ENCODE measurements at regions not wholly inside any gene's neighbourhood (a gene's known extent, or its start where the extent isn't known, plus 50 kb on each side); places are given as distances from the start of the nearest gene placed in this dataset.

DNA sequence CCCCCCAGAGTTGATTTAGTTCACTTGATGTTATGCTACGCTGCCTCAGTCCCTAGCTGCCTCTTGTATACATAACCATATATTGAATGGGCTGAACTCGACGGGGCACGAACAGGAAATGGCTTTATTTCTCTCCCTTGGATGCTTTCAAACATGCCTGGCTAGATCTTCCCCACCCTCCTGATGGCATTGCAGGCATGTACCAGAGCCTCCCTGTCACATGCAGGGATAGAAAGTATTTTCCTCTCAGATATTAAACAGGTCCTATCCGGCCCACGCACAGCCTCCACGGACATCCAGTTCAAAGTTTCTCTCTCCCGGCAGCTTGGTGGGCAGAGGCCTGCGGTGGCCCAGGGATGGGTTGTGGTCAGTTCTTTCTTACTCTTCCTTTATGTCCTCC is 422.1 kb downstream of the RPS24 start:
- Histone ChIP-seq H3K27ac (replicated peaks; ENCODE audit: low read length) (no peak overlapping the region), H2BK15ac (ENCODE audit: low read length) (no peak overlapping the region), H3K9me3 (replicated peaks in 1 of 2; ENCODE audit: control insufficient read depth in 2 of 2, insufficient read depth in 1 of 2, low read depth in 1 of 2, low read length in 2 of 2) (no peaks in the 10 kb centered on the region), H2BK5ac (ENCODE audit: low read length) (no peak overlapping the region), H3K18ac (ENCODE audit: low read length) (peak overlapping the region; percentile 21), H4K91ac (ENCODE audit: low read depth, low read length, poor library complexity) (no peak overlapping the region), H4K8ac (ENCODE audit: low read depth, low read length) (no peak overlapping the region), H3K36me3 (replicated peaks in 1 of 2; ENCODE audit: control insufficient read depth in 2 of 2, insufficient read depth in 2 of 2, low read length in 2 of 2) (no peaks in the 10 kb centered on the region), H3K4me2 (ENCODE audit: insufficient read depth, low read length, poor library complexity, severe bottlenecking) (no peak overlapping the region), H2BK120ac (ENCODE audit: low read depth, low read length) (no peak overlapping the region), H3K79me1 (ENCODE audit: low read depth, low read length) (no peaks in the 10 kb centered on the region), H2BK12ac (ENCODE audit: low read length) (no peak overlapping the region), H2AK5ac (ENCODE audit: low read depth, low read length) (peak overlapping the region; percentile 33), H3K23ac (ENCODE audit: low read depth, low read length, poor library complexity) (no peak overlapping the region), H3K9ac (ENCODE audit: low read depth, low read length, poor library complexity) (no peak overlapping the region), H3K4me1 (ENCODE audit: control insufficient read depth in 2 of 2, insufficient read depth in 1 of 2, low read depth in 1 of 2, low read length in 2 of 2) (peaks cover 10 to 11% of the 10 kb centered on the region in 2 donors), H3K27me3 (ENCODE audit: control insufficient read depth in 3 of 3, insufficient read depth in 3 of 3, low read depth in 1 of 3, low read length in 3 of 3) (peaks cover 0 to 2% (median 0%) of the 10 kb centered on the region in 3 experiments), H3K4me3 (ENCODE audit: low read length in 2 of 2) (no peak overlapping the region), H3K14ac (ENCODE audit: low read length) (no peak overlapping the region), H2AFZ (ENCODE audit: low read length) (peak overlapping the region; percentile 27), H3K4ac (ENCODE audit: low read length) (no peak overlapping the region)
- no CpG with 5 or more reads among the region's 9 CpGs for WGBS, 2 donors (ENCODE audit: extremely low coverage in 2 of 2, insufficient read length in 2 of 2, insufficient replicate concordance in 1 of 2)
- DNase-seq (ENCODE audit: low spot score): no peak

DNA sequence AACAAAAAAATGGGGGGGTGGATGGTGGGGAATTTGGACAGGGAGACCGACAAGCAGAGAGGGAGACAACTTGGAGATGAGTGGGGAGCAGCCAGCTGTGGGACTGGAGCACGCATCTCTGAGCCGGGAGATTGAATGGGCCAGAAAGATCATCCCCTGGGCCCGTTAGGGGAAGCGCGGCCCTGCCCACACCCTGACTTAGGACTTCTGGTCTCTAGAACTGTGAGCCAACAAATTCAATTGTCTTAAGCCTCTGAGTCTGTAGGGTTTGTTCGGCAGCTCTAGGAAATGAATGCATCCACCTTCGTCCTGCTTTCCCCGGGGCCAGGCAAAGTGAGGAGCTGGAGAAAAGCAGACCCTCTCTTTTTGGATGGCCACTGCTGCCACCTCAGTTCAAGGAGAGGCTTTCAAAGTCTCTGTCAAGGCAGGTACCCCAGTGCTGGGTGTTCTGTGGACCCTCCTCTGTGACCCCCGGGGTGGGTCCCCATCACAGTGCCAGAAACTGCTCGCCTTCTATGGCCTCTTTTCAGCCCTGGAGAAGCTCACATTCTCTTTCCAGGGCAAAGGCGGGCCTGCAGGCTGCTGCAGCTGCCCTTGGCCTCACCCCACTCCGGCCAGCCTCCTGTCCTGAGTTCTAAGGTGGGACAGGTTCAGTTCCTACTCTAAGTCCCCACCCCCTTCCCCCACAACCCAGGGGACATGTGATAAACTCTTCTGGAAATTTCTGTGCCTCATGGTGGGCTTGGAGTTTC is 423.2 kb downstream of the RPS24 start:
- Histone ChIP-seq H2BK15ac (ENCODE audit: low read length) (peak overlapping the region; percentile 23), H3K4me1 (ENCODE audit: control insufficient read depth in 2 of 2, insufficient read depth in 1 of 2, low read depth in 1 of 2, low read length in 2 of 2) (peaks cover 4 to 10% of the 10 kb centered on the region in 2 donors), H3K9me3 (replicated peaks in 1 of 2; ENCODE audit: control insufficient read depth in 2 of 2, insufficient read depth in 1 of 2, low read depth in 1 of 2, low read length in 2 of 2) (no peaks in the 10 kb centered on the region), H3K23ac (ENCODE audit: low read depth, low read length, poor library complexity) (no peak overlapping the region), H2BK12ac (ENCODE audit: low read length) (no peak overlapping the region), H3K4ac (ENCODE audit: low read length) (no peak overlapping the region), H3K9ac (ENCODE audit: low read depth, low read length, poor library complexity) (no peak overlapping the region), H3K4me2 (ENCODE audit: insufficient read depth, low read length, poor library complexity, severe bottlenecking) (no peak overlapping the region), H4K91ac (ENCODE audit: low read depth, low read length, poor library complexity) (no peak overlapping the region), H2BK5ac (ENCODE audit: low read length) (no peak overlapping the region), H4K8ac (ENCODE audit: low read depth, low read length) (no peak overlapping the region), H2AFZ (ENCODE audit: low read length) (no peak overlapping the region), H3K27me3 (ENCODE audit: control insufficient read depth in 3 of 3, insufficient read depth in 3 of 3, low read depth in 1 of 3, low read length in 3 of 3) (peaks cover 0 to 2% (median 0%) of the 10 kb centered on the region in 3 experiments), H3K4me3 (ENCODE audit: low read length in 2 of 2) (no peak overlapping the region), H3K27ac (replicated peaks; ENCODE audit: low read length) (no peak overlapping the region), H2BK120ac (ENCODE audit: low read depth, low read length) (no peak overlapping the region), H3K18ac (ENCODE audit: low read length) (peak overlapping the region; percentile 63), H3K36me3 (replicated peaks in 1 of 2; ENCODE audit: control insufficient read depth in 2 of 2, insufficient read depth in 2 of 2, low read length in 2 of 2) (no peaks in the 10 kb centered on the region), H2AK5ac (ENCODE audit: low read depth, low read length) (peak overlapping the region; percentile 11), H3K79me1 (ENCODE audit: low read depth, low read length) (no peaks in the 10 kb centered on the region), H3K14ac (ENCODE audit: low read length) (no peak overlapping the region)
- DNase-seq (ENCODE audit: low spot score): no peak
- no CpG with 5 or more reads among the region's 13 CpGs for WGBS, 2 donors (ENCODE audit: extremely low coverage in 2 of 2, insufficient read length in 2 of 2, insufficient replicate concordance in 1 of 2)

GRCh38 chr10:78457804-78458482 is 424.3 kb downstream of the RPS24 start:
- no CpG with 5 or more reads among the region's 8 CpGs for WGBS, 2 donors (ENCODE audit: extremely low coverage in 2 of 2, insufficient read length in 2 of 2, insufficient replicate concordance in 1 of 2)
- no peak overlapping the region for H3K23ac ChIP-seq (ENCODE audit: low read depth, low read length, poor library complexity)
- H4K8ac ChIP-seq (ENCODE audit: low read depth, low read length): no peak overlapping the region
- H2BK12ac ChIP-seq (ENCODE audit: low read length): no peak overlapping the region
- H3K36me3 ChIP-seq (replicated peaks in 1 of 2; ENCODE audit: control insufficient read depth in 2 of 2, insufficient read depth in 2 of 2, low read length in 2 of 2): no peaks in the 10 kb centered on the region
- no peak overlapping the region for H2BK120ac ChIP-seq (ENCODE audit: low read depth, low read length)
- peak overlapping the region; percentile 11 for H2AK5ac ChIP-seq (ENCODE audit: low read depth, low read length)
- H3K4ac ChIP-seq (ENCODE audit: low read length): no peak overlapping the region
- no peak overlapping the region for H3K4me3 ChIP-seq (ENCODE audit: low read length in 2 of 2)
- peaks cover 4 to 10% of the 10 kb centered on the region in 2 donors for H3K4me1 ChIP-seq (ENCODE audit: control insufficient read depth in 2 of 2, insufficient read depth in 1 of 2, low read depth in 1 of 2, low read length in 2 of 2)
- H3K9me3 ChIP-seq (replicated peaks in 1 of 2; ENCODE audit: control insufficient read depth in 2 of 2, insufficient read depth in 1 of 2, low read depth in 1 of 2, low read length in 2 of 2): no peaks in the 10 kb centered on the region
- no peak overlapping the region for H3K9ac ChIP-seq (ENCODE audit: low read depth, low read length, poor library complexity)
- no peak overlapping the region for H3K4me2 ChIP-seq (ENCODE audit: insufficient read depth, low read length, poor library complexity, severe bottlenecking)
- peaks cover 0 to 2% (median 0%) of the 10 kb centered on the region in 3 experiments for H3K27me3 ChIP-seq (ENCODE audit: control insufficient read depth in 3 of 3, insufficient read depth in 3 of 3, low read depth in 1 of 3, low read length in 3 of 3)
- H3K79me1 ChIP-seq (ENCODE audit: low read depth, low read length): no peaks in the 10 kb centered on the region
- H3K14ac ChIP-seq (ENCODE audit: low read length): no peak overlapping the region
- no peak for DNase-seq (ENCODE audit: low spot score)
- peak overlapping the region; percentile 23 for H2BK15ac ChIP-seq (ENCODE audit: low read length)
- H2BK5ac ChIP-seq (ENCODE audit: low read length): no peak overlapping the region
- no peak overlapping the region for H3K18ac ChIP-seq (ENCODE audit: low read length)
- H3K27ac ChIP-seq (replicated peaks; ENCODE audit: low read length): no peak overlapping the region
- H4K91ac ChIP-seq (ENCODE audit: low read depth, low read length, poor library complexity): no peak overlapping the region
- H2AFZ ChIP-seq (ENCODE audit: low read length): no peak overlapping the region

DNA sequence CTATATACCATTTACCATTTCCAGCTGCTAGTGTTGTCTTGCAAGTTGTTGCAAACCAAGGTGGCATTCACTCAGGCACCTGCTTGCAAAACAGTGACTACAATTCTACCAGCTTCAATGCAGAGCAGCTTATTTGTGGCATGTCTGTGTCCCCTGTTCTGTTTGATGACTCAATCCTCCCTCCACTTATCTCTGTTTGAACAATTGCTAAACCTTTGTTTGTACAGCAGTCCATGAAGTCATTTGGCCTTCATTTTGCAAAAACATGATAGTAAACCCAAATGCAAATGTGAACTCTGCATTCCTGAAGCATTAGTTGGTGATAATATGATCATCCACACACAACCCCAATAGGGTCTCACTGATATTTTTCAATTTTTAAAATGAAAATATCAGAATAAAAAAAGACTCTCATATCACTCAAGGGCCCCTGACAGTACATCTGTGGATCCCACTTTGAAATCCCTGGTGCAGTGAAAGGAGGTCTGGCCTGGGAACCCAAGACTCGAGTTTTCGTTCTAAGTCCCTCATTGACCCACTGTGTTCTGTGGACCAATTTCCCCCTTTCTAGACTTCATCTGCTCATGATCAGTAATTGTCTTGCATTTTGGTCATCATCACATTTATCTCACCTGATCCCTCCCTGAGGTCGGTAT is 425.4 kb downstream of the RPS24 start:
- Histone ChIP-seq H2AFZ (ENCODE audit: low read length) (no peak overlapping the region), H3K79me1 (ENCODE audit: low read depth, low read length) (no peaks in the 10 kb centered on the region), H2BK15ac (ENCODE audit: low read length) (no peak overlapping the region), H2BK5ac (ENCODE audit: low read length) (no peak overlapping the region), H3K27ac (replicated peaks; ENCODE audit: low read length) (no peak overlapping the region), H3K9ac (ENCODE audit: low read depth, low read length, poor library complexity) (no peak overlapping the region), H2BK120ac (ENCODE audit: low read depth, low read length) (no peak overlapping the region), H3K4ac (ENCODE audit: low read length) (no peak overlapping the region), H2AK5ac (ENCODE audit: low read depth, low read length) (no peak overlapping the region), H4K91ac (ENCODE audit: low read depth, low read length, poor library complexity) (no peak overlapping the region), H4K8ac (ENCODE audit: low read depth, low read length) (no peak overlapping the region), H3K4me2 (ENCODE audit: insufficient read depth, low read length, poor library complexity, severe bottlenecking) (no peak overlapping the region), H3K9me3 (replicated peaks in 1 of 2; ENCODE audit: control insufficient read depth in 2 of 2, insufficient read depth in 1 of 2, low read depth in 1 of 2, low read length in 2 of 2) (no peaks in the 10 kb centered on the region), H3K23ac (ENCODE audit: low read depth, low read length, poor library complexity) (no peak overlapping the region), H3K27me3 (ENCODE audit: control insufficient read depth in 3 of 3, insufficient read depth in 3 of 3, low read depth in 1 of 3, low read length in 3 of 3) (peaks cover 0 to 2% (median 0%) of the 10 kb centered on the region in 3 experiments), H3K4me3 (ENCODE audit: low read length in 2 of 2) (no peak overlapping the region), H3K14ac (ENCODE audit: low read length) (no peak overlapping the region), H2BK12ac (ENCODE audit: low read length) (no peak overlapping the region), H3K36me3 (replicated peaks in 1 of 2; ENCODE audit: control insufficient read depth in 2 of 2, insufficient read depth in 2 of 2, low read length in 2 of 2) (no peaks in the 10 kb centered on the region), H3K4me1 (ENCODE audit: control insufficient read depth in 2 of 2, insufficient read depth in 1 of 2, low read depth in 1 of 2, low read length in 2 of 2) (peaks cover 2 to 10% of the 10 kb centered on the region in 2 donors), H3K18ac (ENCODE audit: low read length) (no peak overlapping the region)
- no peak for DNase-seq (ENCODE audit: low spot score)
- no CpG with 5 or more reads among the region's 3 CpGs for WGBS, 2 donors (ENCODE audit: extremely low coverage in 2 of 2, insufficient read length in 2 of 2, insufficient replicate concordance in 1 of 2)

Measured in neuronal stem cell (in vitro differentiated cells).